HG02852 (cell line): ENCODE measurements at regions not wholly inside any gene's neighbourhood (a gene's known extent, or its start where the extent isn't known, plus 50 kb on each side); places are given as distances from the start of the nearest gene placed in this dataset.
A peak's percentile ranks its signal among the peaks of the same experiment; 100 is the strongest.
"Not testable (repeated sequence)": the region's sequence is repeated elsewhere in the genome, so short reads cannot be mapped to it uniquely, and the experiment has no call there.

Source experiments
- ATAC-seq: cut with Tn5 transposase; IDR thresholded peaks from one replicate; pipeline ENCODE4 v1.9.1; 2021; ENCODE audit warnings: mild to moderate bottlenecking, moderate library complexity; ENCODE audit not compliant: unreplicated experiment

DNA sequence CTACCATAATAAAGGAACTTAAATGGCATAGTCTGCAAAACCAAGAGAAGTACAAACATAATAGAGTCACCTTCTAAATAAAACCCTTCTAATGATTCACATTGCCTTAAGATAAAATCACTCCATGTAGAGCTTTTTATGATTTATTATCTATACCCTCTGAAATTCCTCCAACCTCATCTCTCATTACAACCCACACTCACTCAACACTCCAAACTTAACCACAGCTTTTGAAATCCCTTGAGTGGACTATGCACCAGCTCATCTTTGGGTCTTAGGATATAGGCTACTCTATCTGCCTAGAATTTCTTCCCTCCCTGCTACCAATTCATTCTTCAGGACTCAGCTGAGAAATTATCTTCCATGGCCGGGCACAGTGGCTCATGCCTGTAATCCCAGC is 122.5 kb downstream of the CETN3 start:
- ATAC-seq: no peak

DNA sequence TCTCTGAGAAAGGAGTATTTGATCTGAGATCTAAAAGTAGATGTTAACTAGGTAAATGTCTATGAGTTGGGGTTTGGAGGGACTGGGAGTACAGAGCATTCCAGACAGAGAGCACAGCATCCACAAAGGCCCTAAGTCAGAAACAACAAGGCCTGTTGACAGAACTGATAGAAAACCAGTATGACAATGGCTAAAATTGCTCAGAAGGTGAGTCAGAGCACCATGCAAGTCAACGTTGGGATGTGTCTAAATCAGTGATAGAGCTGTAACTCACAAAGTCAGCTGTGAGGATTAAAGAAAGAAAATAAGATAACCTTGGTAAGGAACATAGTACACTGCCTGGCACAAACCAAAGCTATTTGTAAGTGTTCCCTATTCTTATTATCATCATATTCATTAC is 124.0 kb downstream of the CETN3 start:
- ATAC-seq: no peak

DNA sequence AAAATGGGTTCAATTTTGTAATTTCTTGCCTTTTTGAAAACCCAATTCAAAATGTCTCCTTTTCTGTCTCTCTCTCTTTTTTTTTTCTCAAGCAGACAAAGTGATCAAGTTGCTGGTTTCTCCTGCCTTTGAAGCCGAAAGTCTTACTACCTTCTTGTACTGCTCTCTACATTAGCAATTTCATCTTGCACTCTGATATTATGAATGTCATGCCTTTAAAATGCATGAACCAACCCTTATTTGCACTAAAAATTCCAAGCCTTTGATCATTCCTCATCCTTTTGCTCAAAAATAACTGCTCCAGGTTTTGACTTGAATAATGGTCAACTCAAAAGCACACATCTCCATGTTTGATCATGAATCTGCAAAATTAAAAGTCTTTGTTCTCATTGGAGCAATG is 125.2 kb downstream of the CETN3 start:
- ATAC-seq: no peak

DNA sequence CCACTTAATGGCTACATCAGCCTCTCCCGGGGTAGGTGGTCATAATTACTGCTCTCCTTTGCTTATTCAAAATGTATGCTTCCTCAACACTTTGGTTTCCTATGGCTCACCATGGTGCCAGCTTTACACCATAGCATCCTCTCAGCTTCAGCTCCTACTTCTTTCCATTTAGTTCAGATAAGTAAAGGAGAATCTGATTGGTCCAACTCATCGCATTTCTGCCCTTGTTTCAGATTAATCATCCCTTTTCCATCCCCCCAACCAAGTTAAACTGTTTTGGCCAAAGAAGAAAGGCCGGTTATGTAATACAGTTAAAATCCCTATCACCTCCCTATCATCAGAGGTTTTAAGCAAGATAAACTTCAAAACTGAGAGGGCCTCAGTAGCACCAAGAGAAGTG is 130.5 kb downstream of the CETN3 start:
- no peak for ATAC-seq

DNA sequence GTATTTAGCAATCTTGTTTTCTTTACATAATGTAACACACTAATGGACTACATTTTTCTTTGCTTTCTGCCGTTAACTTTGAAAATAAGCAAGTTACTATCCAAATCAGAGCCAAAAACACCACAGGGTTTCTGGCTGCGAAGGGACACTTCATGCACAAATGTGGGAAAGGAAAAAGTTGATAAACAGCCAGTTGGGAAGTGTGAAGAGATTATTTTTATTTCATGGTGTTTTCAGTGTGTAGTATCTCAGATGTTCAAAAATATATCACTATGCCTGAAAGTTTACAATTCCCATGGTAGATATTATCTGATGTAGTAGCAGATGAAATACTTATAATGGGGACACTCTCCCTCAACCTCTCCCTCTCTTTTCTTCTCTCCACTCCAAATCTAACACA is 135.3 kb downstream of the CETN3 start:
- ATAC-seq: no peak

DNA sequence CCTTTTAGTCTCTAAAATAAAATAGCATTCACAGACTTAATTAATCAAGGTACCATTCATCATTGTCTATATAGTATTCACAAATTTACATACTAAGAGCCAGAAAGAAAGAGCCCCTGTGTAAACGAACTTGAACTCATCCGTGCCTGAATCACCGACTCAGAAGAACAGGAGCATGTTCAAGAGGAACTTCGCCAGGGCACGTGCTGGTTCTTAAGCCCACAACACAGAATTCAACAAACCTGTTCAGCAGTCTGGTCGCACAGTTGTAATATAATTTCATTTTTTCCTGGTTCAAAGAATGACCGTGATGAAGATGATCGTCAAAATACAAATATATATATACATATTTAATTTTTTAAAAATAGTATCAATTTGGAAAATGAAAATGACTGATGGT is 141.9 kb downstream of the CETN3 start:
- ATAC-seq: no peak

DNA sequence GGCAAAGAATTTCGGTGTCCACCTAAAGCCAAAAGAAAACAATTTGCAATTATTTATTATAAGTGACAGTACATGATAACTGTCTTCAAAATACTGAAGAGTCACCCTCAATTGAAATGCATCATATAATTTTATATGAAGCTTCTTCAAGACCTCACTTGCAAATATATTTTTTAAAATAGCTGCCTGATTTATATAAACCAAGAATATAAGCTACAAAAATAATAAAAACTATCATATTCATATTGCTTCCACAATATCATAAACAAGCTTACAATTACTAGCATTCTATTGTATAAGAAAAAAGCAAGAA is 144.1 kb downstream of the CETN3 start:
- ATAC-seq: no peak

DNA sequence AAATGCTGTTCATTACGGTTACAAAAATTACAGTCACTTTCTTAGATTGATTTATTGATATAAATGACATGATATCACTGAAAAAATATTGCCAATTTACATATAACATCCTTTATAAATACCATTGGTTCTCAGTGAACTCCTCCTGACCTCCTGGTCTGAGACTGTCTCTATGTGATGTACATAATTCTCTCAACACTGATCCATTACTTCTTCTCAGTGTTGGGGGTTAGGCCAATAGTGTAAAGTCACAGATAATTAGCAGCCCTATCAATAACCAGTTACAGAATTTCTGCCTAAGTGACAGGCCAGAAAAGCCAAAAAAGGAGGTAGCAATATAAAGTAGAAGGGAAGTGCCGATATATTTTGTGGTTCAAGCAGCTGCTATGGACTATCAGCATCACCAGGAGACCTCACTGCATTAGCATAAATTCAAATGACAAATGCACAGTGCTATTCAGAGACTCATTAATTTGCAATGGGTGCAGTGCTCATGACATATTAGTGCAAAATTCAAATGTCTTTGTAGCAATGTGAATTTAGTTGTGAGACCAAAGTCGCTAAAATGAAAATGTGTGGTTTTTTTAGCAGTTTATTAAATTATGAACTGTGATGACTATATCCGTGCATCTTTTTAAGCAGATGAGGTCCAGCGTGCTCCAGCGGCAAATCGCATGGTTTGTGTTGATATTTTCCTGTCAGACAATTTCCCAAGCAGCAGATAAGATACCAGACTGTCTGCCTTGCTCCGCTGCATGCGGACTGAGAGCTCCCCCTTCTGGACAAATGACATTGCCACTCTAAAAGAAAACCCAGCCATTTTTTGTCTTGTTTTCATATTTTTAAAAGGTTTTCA is 144.6 kb downstream of the CETN3 start:
- ATAC-seq: peak; percentile 71

DNA sequence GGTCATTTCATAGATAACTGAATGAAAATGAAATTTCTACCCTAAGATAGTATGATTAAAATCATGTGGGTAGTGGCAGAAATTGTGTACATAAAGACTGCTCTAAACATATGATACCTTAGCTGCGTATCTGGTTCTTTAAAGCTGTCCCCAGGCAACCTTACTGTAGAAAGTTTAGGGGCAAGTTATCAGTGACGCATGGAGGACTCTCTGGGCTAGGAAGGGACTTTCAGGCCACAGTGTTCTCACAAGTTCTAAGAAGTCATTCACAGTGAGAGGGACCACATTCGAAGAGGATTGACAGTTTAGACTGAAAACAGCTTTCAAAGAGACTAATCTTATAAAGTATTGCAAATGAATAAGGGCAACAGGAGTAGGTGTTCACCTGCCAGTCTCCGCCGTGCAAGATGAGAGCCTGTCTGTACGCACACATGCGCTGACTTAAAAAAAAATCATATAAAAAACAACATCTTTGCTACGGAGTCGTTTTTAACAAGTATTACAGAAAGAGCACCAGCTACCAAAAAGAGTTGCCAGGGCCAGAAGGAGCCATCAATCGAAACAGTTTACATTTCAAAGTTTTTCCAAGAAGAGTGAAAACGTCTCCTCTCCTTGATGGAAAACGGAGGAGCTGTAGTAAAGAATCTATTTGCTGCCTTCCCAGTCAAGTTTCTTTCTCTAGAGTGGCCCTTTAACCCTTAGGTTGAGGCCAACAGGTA is 146.3 kb downstream of the CETN3 start:
- ATAC-seq: no peak

DNA sequence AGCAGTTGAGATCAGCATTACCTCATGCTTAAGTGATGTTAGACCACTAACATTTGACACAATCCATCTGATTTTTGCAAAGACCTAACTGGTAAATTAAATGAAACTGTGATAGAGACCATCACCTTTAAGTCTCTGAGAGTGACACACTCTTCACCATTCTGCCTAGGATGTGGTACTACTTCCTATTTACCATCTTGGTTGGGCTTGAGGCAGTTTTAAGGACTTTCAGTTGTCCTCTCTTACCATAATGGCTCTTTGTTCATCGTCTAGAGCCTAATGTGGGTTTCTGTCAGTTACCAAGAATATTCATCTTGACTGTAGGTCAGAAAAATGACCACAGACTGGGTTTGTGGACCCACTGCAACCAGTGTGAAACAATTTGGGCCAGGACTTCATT is 158.1 kb downstream of the CETN3 start:
- ATAC-seq: no peak

DNA sequence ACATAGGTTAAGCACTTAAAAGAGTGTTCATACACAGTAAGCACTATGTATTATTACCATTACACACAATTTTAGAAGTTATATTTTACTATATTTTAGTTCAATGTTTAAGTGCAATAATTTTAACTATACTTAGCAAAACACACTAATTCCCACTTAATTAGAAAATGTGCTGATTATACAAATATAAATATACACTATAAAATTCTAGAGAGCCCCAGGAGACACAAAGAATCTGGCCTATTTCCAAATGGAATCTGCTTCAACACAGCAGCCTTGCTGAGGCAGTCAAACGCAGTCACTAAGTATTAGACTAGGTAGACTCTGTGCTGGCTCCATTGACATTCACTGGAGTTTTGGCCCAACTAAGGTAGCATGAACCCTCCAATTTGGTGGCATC is 160.9 kb downstream of the CETN3 start:
- no peak for ATAC-seq

DNA sequence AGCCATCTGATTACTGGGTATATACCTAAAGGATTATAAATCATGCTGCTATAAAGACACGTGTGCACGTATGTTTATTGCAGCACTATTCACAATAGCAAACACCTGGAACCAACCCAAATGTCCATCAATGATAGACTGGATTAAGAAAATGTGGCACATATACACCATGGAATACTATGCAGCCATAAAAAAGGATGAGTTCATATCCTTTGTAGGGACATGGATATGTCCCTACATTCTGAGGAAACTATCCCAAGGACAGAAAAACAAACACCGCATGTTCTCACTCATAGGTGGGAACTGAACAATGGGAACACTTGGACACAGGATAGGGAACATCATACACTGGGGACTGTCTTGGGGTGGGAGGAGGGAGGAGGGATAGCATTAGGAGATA is 165.7 kb downstream of the CETN3 start:
- not testable (repeated sequence) for ATAC-seq

DNA sequence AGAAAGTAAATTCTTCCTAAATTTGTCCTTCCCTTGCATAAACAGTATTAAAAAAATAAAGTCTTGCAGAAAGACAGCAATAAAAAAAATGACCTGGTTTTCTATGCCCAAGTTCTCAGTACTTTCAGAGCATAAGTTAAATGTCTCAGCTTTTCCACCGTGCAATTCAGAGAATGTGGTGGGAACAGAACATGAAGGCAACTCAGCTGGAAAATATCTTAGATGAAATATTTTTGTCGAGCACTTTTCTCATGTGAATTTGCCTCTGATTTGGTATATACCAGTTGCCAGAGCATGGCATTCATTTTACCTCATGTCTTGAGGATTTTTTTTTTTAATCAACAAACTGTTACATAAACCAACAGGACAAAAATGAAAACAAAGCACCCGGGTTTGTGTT is 176.1 kb downstream of the CETN3 start:
- ATAC-seq: no peak

DNA sequence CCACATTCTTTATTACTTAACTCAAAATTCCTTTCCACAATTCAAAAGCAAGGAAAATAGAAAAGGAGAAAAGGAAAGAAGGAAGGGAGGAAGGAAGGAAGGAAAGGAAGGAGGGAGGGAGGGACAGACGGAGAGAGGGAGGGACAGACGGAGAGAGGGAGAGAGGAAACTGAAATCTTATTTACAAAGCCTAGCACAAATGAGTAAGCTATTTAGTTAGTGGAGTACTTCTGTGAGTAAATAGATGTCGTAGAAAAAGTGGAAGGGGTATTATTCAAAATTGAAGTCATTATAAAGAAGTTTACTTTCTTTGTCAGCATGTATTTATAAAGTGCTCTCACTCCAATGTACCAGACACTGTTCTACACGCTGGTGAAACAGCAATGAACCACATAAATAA is 177.9 kb downstream of the CETN3 start:
- no peak for ATAC-seq

DNA sequence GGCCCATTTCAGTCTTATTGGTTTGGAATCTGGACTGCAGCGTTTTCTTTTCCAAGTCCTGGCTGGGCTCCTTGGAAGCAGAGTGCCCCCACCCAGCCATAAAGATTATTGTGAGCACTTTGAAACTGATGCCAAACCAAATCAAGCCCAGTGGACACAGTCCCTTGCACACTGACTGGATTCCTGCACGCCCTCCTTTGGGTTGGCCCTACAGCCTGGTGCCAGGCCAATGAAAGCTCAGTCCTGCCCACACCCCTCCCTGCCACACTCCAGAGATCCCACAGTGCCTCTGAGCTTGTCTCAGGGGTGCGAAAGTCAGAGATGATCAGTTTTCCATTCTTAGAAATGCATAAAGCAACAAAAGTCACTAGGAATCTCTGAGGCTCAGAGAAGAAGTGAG is 181.9 kb downstream of the CETN3 start:
- no peak for ATAC-seq

DNA sequence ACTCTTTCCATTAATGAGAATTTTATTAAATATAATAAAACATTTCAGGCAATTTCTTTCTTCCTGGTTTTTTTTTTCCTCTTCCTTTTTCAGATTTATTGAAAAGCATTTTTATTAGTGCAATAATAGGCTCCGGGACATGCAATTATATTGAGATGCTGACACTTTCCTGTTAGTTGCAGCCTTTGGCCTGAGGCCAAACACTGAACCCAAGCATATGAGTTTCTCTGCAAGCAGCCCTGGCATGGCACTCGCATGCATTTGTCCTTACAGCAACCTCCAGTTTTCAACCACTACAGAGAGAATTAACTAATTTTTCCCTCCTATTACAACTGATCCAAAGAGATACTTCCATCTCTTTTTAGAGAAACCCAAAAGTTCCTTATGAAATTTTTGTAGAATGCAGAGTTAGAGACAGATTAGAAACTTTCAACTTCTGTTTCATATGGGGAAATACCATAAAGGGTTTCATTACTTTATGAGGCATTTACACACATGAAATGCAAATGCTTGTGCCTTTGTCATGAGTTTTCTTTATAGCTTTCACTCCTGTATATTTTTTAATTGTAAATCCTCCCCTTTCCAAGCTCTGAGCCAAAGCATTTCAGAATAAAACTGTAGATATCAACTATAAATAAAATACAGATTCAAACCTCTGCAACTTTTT is 183.0 kb downstream of the CETN3 start:
- ATAC-seq: no peak

DNA sequence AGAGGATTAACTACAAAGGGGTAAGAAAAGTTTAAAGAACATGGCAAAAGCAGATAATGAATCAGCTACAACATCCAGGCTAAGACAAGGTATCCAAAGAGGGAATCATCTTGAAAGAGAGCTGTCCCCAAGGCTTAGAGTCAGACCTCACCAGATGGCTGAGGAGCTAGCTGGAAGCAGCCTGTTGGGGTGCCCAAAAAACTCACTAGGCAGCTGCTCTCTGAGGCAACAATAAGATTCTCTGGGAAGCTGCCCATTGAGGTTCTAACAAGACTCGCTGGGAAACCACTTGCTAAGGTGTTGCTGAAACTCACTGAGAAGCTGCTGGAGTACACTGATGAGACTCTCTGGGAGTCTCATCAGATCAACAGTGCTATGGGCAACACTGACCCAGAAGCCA is 185.2 kb downstream of the CETN3 start:
- no peak for ATAC-seq

DNA sequence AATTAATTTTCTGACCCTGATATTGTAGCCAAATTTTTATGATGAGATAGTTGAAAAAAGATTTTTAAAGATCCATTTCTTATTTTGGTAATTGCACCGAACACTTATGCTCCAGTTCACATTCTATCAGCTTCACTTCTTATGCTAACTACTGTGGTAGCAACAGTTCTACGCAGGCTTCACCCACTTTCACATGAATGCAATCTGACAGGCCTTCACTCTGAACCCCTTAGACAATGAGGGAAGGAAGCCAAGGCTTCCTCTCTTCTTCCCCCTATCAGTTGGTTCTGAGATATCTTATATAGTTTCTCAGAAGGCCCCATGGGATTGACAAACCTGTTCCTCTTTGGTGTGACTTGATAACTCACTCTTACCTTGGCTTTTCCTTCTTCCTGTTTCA is 185.8 kb downstream of the CETN3 start:
- ATAC-seq: no peak

DNA sequence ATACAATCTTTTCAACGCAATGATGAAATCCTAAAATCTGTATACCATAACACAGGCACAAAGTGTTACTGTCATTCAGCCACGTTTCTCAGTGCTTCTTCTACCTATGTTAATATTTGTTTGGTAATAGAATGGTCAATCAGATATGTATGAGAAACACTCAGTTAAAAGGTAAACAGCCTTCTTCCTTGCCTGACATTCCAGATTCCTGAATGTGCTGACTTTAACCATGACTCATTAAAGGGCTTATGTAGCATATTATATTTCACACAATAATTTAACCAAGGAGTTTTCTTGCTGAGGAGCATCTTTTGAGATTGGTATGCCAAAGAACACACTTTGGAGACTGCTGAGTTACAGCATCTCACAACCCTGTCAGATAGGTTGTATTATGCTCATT is 187.6 kb downstream of the CETN3 start:
- ATAC-seq: no peak

DNA sequence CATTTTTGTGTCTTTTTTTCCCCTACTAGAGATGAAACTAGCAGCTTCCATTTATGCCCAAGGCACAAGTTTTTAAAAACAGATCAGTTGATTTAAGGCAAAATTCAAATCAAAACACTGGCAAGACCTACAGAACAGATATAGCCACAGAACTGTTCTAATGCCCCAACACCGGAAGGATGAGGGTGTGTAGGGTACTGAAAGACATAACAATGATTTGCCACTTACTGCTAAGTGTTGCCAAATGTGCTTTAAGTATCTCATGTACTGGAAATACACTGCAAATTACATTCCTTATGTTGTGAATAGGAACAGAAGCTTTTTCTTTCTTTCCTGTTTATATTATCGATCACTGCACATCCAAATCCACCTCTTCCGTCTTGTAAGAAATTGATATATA is 189.0 kb downstream of the CETN3 start:
- ATAC-seq: no peak

DNA sequence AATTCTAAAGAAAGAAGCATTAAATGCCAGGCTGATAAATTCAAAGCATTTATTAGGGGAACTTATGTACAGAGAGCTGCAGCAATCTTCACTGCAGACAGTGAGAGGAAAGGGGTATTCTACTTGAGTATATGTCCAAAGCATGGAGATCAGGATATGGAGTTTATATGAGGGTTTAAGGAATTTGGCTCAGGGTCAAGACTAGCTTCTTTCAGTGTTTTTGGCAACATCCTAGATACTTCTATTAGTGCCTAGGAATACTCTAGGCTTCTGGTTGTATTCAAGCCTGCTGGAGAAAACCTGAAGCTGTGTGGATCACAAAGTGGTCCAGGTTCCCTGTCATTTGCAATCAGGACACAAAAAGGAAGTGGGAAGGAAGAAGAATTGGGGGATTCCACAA is 194.6 kb downstream of the CETN3 start:
- no peak for ATAC-seq

DNA sequence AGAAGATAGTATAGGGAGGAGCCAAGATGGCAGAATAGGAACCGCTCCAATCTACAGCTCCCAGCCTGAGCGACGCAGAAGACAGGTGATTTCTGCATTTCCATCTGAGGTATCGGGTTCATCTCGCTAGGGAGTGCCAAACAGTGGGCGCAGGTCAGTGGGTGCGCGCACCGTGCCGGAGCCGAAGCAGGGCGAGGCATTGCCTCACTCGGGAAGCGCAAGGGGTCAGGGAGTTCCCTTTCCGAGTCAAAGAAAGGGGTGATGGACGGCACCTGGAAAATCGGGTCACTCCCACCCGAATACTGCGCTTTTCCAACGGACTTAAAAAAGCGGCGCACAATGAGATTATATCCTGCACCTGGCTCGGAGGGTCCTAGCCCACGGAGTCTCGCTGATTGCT is 201.2 kb downstream of the CETN3 start:
- ATAC-seq: not testable (repeated sequence)
